SIG-M5 treated with dmso at 0.1 percent for 504 hours (cell line): ENCODE measurements at regions not wholly inside any gene's neighbourhood (a gene's known extent, or its start where the extent isn't known, plus 50 kb on each side); places are given as distances from the start of the nearest gene placed in this dataset.

ENCODE experiments used
- DNase-seq: peaks from one replicate; lab custom pipeline; 2025; ENCODE audit not compliant: unreplicated experiment; lab: John Stamatoyannopoulos, UW

- DNase-seq = no peak
Observed at GRCh38 chr4:123259676-123260646, 136.6 kb upstream of the SPRY1 start.

GRCh38 chr4:123260653-123261052 lies 135.9 kb upstream of the SPRY1 start:
- no peak for DNase-seq

- DNase-seq = no peak
Observed at GRCh38 chr4:123262080-123262479, 134.5 kb upstream of the SPRY1 start.

- DNase-seq = no peak
Observed at GRCh38 chr4:123265443-123265842, 131.2 kb upstream of the SPRY1 start.

GRCh38 chr4:123266221-123266620 lies 130.4 kb upstream of the SPRY1 start:
- no peak for DNase-seq

GRCh38 chr4:123278755-123279154 lies 117.8 kb upstream of the SPRY1 start:
- no peak for DNase-seq

DNA sequence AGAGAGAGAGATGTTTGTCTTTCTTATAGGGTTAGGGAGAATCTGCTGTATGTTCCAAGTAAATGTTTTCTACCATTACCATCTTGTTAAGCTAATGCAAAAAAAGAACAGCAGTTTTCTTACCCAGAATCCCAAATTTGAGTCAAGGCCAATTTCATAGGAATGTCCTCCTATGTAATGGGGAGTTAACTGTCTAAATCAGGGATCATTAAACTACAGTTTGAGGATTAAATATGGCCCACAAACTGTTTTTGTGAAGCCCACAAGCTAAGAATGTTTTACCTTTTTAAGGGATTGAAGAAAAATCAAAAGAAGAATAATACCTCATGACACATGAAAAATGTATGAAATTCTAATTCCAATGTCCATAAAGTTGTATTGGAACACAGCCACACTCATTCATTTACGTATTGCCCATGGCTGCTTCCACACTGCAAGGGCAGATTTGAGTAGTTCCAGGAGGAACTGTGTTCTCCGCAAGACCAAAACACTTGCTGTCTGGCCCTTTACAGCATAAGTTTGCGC lies 113.2 kb upstream of the SPRY1 start:
- no peak for DNase-seq

DNA sequence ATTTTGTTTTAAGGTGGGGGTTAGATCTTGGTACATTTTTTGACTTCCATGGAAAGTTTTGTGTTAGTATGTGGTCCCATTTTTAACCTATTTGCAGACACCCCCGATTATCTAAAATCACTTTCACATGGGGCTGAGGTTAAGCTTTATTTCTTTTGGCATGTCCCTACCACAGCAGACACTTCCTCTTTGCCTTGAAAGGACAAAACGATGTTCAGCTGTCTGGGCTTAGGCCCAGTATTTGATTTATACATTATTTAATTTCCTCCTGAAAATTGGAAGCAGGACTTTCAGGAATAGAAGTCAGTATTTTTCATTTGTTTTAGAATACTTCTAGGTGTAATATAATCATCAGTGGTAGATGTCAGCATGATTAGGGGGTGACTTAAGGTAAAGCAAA lies 112.4 kb upstream of the SPRY1 start:
- no peak for DNase-seq

DNA sequence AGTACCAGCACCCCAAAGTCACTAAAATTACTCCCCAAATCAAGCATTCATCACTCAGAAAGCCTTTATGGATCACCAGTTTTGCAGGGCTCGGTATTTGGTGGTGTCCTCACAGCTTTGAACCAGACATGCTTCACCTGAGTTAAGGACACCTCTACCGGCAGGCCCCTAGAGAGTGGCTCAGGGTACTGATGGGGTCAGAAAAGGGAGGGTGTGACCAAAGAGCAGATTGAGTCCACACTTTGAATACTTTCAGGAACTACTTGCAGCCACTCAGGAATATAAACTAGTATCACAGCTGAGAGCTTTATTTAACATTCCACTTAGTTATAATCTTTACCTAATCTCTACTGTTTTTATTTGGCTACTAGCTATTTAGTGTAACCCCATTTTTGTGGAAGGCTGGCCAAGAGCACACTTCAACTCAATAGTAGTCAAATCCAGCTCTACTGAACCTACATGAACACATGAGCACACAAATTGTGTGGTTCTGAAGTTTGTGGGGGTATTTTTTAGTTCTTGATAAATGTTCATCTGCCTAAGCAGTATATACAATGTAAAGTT lies 109.6 kb upstream of the SPRY1 start:
- no peak for DNase-seq

- no peak for DNase-seq
Observed at GRCh38 chr4:123288309-123289025, 108.1 kb upstream of the SPRY1 start.

DNA sequence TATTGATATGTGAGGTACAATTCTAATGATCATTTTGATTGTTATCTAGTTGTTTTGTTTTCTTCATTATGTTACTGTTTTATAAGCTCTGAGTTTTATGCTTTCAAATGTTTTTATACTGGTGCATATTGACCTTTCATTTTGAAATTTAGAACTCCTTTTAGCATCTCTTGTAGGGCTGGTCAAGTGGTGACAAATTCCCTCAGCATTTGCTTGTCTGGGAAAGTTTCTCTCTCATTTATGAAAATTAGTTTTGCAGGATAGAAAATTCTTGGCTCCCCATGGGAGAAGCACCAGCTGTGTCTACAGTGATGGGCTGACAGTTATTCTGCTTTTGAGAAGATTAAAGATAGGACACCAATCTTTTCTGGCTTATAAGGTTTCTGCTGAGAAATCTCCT lies 105.3 kb upstream of the SPRY1 start:
- no peak for DNase-seq

DNA sequence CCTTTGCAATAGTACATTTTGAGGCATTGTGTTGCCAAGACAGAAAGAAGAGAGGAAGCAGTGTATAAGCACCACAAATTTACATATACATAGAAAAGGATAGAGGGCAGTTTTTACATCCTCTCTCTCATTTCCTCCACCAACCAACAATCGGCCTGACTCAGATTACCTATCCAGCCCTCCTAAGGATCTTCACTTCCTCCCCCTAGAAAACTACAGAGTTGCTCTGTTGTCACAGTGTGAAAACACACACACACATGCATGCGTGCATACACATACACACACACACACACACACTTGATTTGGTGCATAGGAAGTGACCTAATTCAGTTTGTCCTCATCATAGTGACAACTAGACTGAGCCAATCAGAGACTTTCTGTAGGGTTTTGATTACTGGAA lies 98.8 kb upstream of the SPRY1 start:
- no peak for DNase-seq

DNA sequence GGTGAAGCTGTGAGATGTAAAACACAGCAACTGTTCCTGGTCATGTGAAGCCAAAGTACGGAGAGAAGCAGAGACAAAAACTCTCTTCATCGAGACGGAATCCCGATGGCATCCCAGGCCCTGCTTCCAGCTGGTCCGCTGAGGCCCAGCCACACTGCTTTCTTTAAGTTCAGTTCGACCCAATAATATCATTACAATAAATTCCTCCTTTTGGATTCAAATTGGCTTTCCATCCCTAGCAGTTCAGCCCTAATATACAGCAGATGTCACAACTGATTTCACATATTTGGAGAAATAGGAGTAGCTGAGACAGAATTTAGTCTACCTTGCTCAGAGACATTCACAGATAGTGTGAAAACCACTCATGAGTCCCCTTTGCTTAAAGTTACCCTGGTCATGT lies 98.3 kb upstream of the SPRY1 start:
- DNase-seq = no peak

GRCh38 chr4:123298801-123299200 lies 97.8 kb upstream of the SPRY1 start:
- no peak for DNase-seq

DNA sequence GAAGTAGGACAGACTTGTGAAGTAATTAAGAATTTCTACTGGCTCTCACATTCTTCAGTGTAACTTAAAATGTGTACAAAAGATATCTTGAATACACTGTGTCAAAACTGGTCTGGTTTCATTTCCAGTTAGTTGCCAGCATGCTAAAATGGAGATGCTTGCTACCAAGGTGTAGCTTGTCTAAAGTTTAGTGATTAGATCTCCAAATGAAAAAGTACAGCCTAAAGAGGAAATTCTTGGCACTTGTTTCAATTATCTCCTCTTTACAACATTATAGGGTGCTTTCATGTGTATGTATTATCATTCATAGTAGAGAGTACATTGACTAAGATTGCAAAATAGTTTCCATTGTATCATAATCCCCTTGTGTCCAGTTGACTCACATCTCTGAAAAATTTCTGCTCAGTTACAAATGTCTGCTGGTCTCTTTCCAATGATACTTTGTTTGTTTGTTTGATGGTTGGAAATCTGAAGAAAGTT lies 97.3 kb upstream of the SPRY1 start:
- DNase-seq = no peak

DNA sequence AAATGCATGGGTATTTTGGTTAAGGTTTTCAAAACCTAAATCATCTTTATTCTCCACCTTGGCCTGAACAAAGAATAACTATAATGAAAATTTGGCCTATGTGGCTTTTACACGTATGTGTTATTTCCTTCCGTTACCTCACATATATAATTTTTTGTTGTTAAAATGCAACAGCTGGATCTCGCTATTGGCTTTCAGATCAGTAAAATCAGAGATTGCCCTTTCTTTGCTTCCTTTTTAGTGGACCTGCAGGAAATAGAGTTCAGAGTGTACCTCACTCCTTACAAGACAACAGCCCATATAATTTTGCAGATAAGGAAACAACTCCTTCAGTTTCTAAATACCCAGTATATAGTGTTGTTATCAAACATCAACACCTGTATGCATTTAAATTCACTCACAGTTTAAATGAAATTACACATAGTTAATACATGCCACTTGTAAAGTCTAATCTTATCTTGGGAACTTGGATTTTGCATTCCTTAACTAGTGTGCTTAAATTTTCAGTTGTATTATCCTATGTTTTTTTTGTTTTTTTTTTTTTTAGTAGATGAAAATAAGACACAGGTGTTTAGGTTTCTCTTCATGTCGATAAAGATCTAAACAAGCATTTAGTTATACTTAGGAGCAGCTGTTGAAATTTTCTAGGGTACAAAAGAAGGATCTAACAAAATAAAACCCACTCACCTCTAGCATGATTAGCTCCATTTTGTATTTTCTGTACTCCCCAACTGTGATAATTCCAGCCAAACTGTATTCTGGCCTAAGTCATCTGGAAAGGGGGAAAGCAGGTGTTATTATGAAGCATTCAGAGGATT lies 96.2 kb upstream of the SPRY1 start:
- DNase-seq = no peak

GRCh38 chr4:123301923-123302322 lies 94.7 kb upstream of the SPRY1 start:
- DNase-seq = no peak

- no peak for DNase-seq
Observed at GRCh38 chr4:123304151-123304964, 92.2 kb upstream of the SPRY1 start.

DNA sequence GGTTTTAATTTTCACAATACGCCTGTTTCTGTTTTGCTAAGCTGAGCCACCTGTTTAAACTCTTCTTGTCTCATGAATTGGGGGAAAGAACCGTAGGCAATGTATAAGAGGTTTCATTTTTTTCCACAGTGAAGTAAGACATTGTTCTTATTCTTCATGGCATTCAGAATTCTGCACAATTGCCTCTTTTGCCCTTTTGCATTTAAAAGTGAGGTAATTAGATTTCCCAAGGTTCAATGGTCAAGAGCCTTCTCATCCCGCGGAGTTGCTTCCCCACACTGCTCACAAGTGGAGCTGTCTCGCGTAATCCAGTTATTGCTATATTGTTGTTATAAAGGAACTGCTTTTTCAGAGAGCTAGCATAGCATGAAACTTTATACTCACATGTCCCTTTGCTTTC lies 90.9 kb upstream of the SPRY1 start:
- DNase-seq = no peak

- DNase-seq = no peak
Observed at GRCh38 chr4:123306769-123307168, 89.8 kb upstream of the SPRY1 start.
